HepG2 (cell line): ENCODE measurements at regions not wholly inside any gene's neighbourhood (a gene's known extent, or its start where the extent isn't known, plus 50 kb on each side); places are given as distances from the start of the nearest gene placed in this dataset.

Experiments used
- ATAC-seq: fragments of 200-7000 bp; cut with Tn5 transposase; 3 replicates; pipeline ENCODE4 v1.9.1; 2020; ENCODE audit warnings: mild to moderate bottlenecking, moderate library complexity
- BruUV-seq: library from RNA; stranded (reverse); fragments of 400-500 nt; replicated peaks from 2 replicates; lab custom pipeline; 2021; lab: Mats Ljungman, UMichigan
- CTCF ChIA-PET: fragments of 300-600 bp; formaldehyde crosslinking; extraction: SDS; loops from one replicate; lab custom pipeline; 2021; ENCODE audit warnings: low total read pairs, inconsistent platforms, low intra/inter-chr PET ratio; lab: Yijun Ruan, JAX
- POLR2A ChIA-PET: fragments of 350-600 bp; sonication (Branson Sonifier 250); formaldehyde crosslinking; loops from one replicate; lab custom pipeline; 2020; ENCODE audit warnings: antibody characterized with exemption, inconsistent platforms; lab: Yijun Ruan, JAX
- DNase-seq: peaks from one replicate; pipeline ENCODE4 v3.0.0-alpha.2; 2015; ENCODE audit warnings: low spot score
- FAIRE-seq: peaks from 3 replicates; lab custom pipeline; 2011; peaks lifted over from hg19 to GRCh38; lab: Jason Lieb, UNC
- H2AFZ ChIP-seq: one replicate; pipeline ENCODE4 v1.6.1; 2011; ENCODE audit warnings: low read length, inconsistent platforms
- H3K27ac ChIP-seq: fragments of 300-600 bp; 3 replicates; pipeline ENCODE4 v1.8.0; 2011; ENCODE audit warnings: mixed run types, mild to moderate bottlenecking, mixed read lengths, low read length, inconsistent platforms; ENCODE audit not compliant: insufficient read depth; ENCODE audit errors: extremely low read length
- H3K27me3 ChIP-seq, 2 experiments: fragments of 200-600 bp in 1 of 2; 2 replicates in 1 of 2; 3 replicates in 1 of 2; pipeline versions ENCODE4 v1.6.0 to v1.8.0; 2011; ENCODE audit warnings: low read length in 2 of 2, mild to moderate bottlenecking in 2 of 2, moderate library complexity in 2 of 2, inconsistent platforms in 1 of 2; ENCODE audit not compliant: insufficient read depth in 2 of 2, control insufficient read depth in 1 of 2
- H3K36me3 ChIP-seq, 2 experiments: fragments of 200-600 bp in 1 of 2; replicated peaks in 1 of 2; 2 replicates in 1 of 2; 3 replicates in 1 of 2; pipeline versions ENCODE4 v1.5.1 to v1.8.0; 2011; ENCODE audit warnings: low read length in 2 of 2, inconsistent platforms in 1 of 2; ENCODE audit not compliant: insufficient read depth in 2 of 2, control insufficient read depth in 1 of 2
- H3K4me1 ChIP-seq: 2 replicates; pipeline ENCODE4 v1.5.1; 2012; ENCODE audit warnings: low read length, inconsistent platforms; ENCODE audit not compliant: insufficient read depth
- H3K4me2 ChIP-seq: 2 replicates; pipeline ENCODE4 v1.6.0; 2011; ENCODE audit warnings: low read depth, low read length, inconsistent platforms
- H3K4me3 ChIP-seq, 3 experiments: fragments of 200-600 bp in 1 of 3; sonication (generic), shearing (Covaris generic) in 1 of 3; replicated peaks in 1 of 3; 2 replicates each; pipeline ENCODE4 v1.5.1; 2011 to 2016; ENCODE audit warnings: low read length in 3 of 3, inconsistent platforms in 2 of 3, low read depth in 2 of 3, mild to moderate bottlenecking in 2 of 3, control low read depth in 1 of 3, mixed read lengths in 1 of 3; ENCODE audit not compliant: insufficient read depth in 1 of 3
- H3K79me2 ChIP-seq: one replicate; pipeline ENCODE4 v1.6.1; 2011; ENCODE audit warnings: low read length, inconsistent platforms; ENCODE audit not compliant: insufficient read depth
- H3K9ac ChIP-seq: 2 replicates; pipeline ENCODE4 v1.6.0; 2011; ENCODE audit warnings: mild to moderate bottlenecking, low read depth, low read length, inconsistent platforms; ENCODE audit not compliant: insufficient read depth
- H3K9me3 ChIP-seq: 2 replicates; pipeline ENCODE4 v1.5.1; 2012; ENCODE audit warnings: mild to moderate bottlenecking, low read length
- H4K20me1 ChIP-seq: 2 replicates; pipeline ENCODE4 v1.6.0; 2011; ENCODE audit warnings: inconsistent platforms, mild to moderate bottlenecking, low read length, moderate library complexity; ENCODE audit not compliant: insufficient read depth
- ADNP ChIP-seq: sonication (generic); formaldehyde crosslinking; IDR thresholded peaks from 2 replicates; pipeline ENCODE4 v1.4.0; 2020; ENCODE audit warnings: missing genetic modification reagents
- AGO2 ChIP-seq: fragments of 200-400 bp; formaldehyde crosslinking; optimal IDR thresholded peaks from 2 replicates; pipeline ENCODE3; 2017; ENCODE audit warnings: mild to moderate bottlenecking, low read depth, low read length, moderate library complexity
- BCL6 ChIP-seq: IDR thresholded peaks from 2 replicates; pipeline ENCODE4 v1.6.1; 2016; ENCODE audit warnings: missing genetic modification reagents, missing compliant biosample characterization
- CBX2 ChIP-seq, 2 experiments: fragments of 200-600 bp in 1 of 2; sonication (generic); formaldehyde crosslinking in 1 of 2; IDR thresholded peaks; 2 replicates each; pipeline versions ENCODE4 v1.7.0 to v1.8.1; 2018 to 2022; ENCODE audit warnings: low read depth in 2 of 2, low read length in 1 of 2, mild to moderate bottlenecking in 1 of 2, missing genetic modification reagents in 1 of 2
- CEBPB ChIP-seq: IDR thresholded peaks from 2 replicates; pipeline ENCODE4 v1.6.1; 2011; ENCODE audit warnings: low read depth, low read length, improper control_type of control experiment, borderline replicate concordance
- HMG20A ChIP-seq: IDR thresholded peaks from 2 replicates; pipeline ENCODE4 v1.6.1; 2016; ENCODE audit warnings: borderline replicate concordance
- KDM5B ChIP-seq: sonication (generic); formaldehyde crosslinking; IDR thresholded peaks from 2 replicates; pipeline ENCODE4 v1.4.0; 2020; ENCODE audit warnings: missing genetic modification reagents, mild to moderate bottlenecking, borderline replicate concordance
- KLF6 ChIP-seq: IDR thresholded peaks from 2 replicates; pipeline ENCODE4 v1.8.0; 2016; ENCODE audit warnings: missing biosample characterization, missing genetic modification reagents
- MAFK ChIP-seq, 2 experiments: IDR thresholded peaks in 1 of 2; conservative IDR thresholded peaks in 1 of 2; 2 replicates each; pipeline ENCODE4 v1.6.1; 2011; ENCODE audit warnings: improper control_type of control experiment in 2 of 2, low read length in 2 of 2
- NCOA2 ChIP-seq: sonication (generic); formaldehyde crosslinking; IDR thresholded peaks from 2 replicates; pipeline ENCODE4 v1.8.0; 2022; ENCODE audit warnings: inconsistent platforms
- TBL1XR1 ChIP-seq: fragments of 150-350 bp; IDR thresholded peaks from 2 replicates; pipeline ENCODE4 v1.6.1; 2014; ENCODE audit warnings: borderline replicate concordance, low read length; ENCODE audit not compliant: partially characterized antibody
- ZFP37 ChIP-seq: sonication (generic); formaldehyde crosslinking; IDR thresholded peaks from 2 replicates; pipeline ENCODE4 v1.4.0; 2020; ENCODE audit warnings: missing genetic modification reagents, borderline replicate concordance
- ZNF124 ChIP-seq: sonication (generic); formaldehyde crosslinking; IDR thresholded peaks from 2 replicates; pipeline ENCODE4 v1.4.0; 2020; ENCODE audit warnings: missing genetic modification reagents
- ZNF24 ChIP-seq: fragments of 450-650 bp; IDR thresholded peaks from 2 replicates; pipeline ENCODE4 v1.6.1; 2017; ENCODE audit warnings: antibody characterized with exemption, mild to moderate bottlenecking
- ZNF652 ChIP-seq: IDR thresholded peaks from 2 replicates; pipeline ENCODE4 v1.6.1; 2016; ENCODE audit warnings: low read depth, borderline replicate concordance
- WGBS: methylation state at CpG from one replicate; pipeline ENCODE4 v1.1.6; 2017; ENCODE audit warnings: low lambda C conversion rate; 5-methylcytosine and 5-hydroxymethylcytosine counted together
- in situ Hi-C: cut with HindIII; loops from 2 replicates; pipeline ENCODE4 v1.10.0; 2017; ENCODE audit warnings: low pct_unique_long_range_greater_than_20kb; ENCODE audit not compliant: extremely low pct_ligation_motif_present
- intact Hi-C: fragments of 100-400 bp; cut with micrococcal nuclease; formaldehyde crosslinking; loops from one replicate; pipeline ENCODE4 v1.10.0; 2022; ENCODE audit not compliant: unreplicated experiment
- TF ChIP-seq, protein P1 (sequence below): sonication (generic); formaldehyde crosslinking; IDR thresholded peaks from 2 replicates; pipeline ENCODE4 v1.4.0; 2020; ENCODE audit warnings: missing genetic modification reagents, borderline replicate concordance
- TF ChIP-seq, protein P2 (sequence below), 2 experiments: sonication (generic) in 1 of 2; formaldehyde crosslinking in 1 of 2; IDR thresholded peaks; 2 replicates each; pipeline versions ENCODE4 v1.5.1 to v1.6.1; 2011 to 2020; ENCODE audit warnings: borderline replicate concordance in 1 of 2, low read depth in 1 of 2, low read length in 1 of 2, mild to moderate bottlenecking in 1 of 2, missing genetic modification reagents in 1 of 2, moderate library complexity in 1 of 2
- TF ChIP-seq, protein P3 (sequence below): sonication (generic); formaldehyde crosslinking; IDR thresholded peaks from 2 replicates; pipeline ENCODE4 v1.4.0; 2020; ENCODE audit warnings: low read depth, mild to moderate bottlenecking, missing genetic modification reagents

DNA sequence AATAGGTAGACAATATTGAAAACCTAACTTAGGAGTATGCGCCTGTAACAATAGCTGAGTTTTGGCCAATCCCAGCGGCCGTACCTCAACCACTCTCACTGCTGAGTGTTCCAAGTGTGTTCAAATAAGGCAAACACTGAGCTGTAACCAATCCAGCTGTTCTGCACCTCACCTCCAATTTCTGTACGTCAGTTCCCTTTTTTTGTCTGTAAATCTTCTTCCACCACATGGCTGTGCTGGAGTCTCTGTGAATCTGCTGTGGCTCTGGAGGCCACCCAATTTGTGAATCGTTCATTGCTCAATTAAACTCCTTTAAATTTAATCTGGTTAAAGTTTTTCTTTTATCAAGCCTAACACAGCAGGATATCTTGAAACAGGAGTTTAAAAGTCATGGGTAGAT, 116.3 kb downstream of the SLC28A3 start:
- H4K20me1 ChIP-seq: no peaks in the 10 kb centered on the region
- no peaks in the 10 kb centered on the region for H3K36me3 ChIP-seq
- H3K4me2 ChIP-seq: no peak overlapping the region
- H3K27me3 ChIP-seq: peaks cover 0 to 4% of the 10 kb centered on the region in 2 experiments; a peak in 2 of 5 replicates
- no peak overlapping the region for H2AFZ ChIP-seq
- intact Hi-C loops: no loop called here
- 34% methylated on average over 5 of the region's 5 CpGs for WGBS
- H3K9me3 ChIP-seq: no peaks in the 10 kb centered on the region
- no peak for ATAC-seq
- no peak for DNase-seq
- H3K27ac ChIP-seq: no peak overlapping the region
- FAIRE-seq: no peak
- ChIA-PET CTCF (no interaction called here), POLR2A (no interaction called here)
- H3K9ac ChIP-seq: no peak overlapping the region
- no peaks in the 10 kb centered on the region for H3K79me2 ChIP-seq
- in situ Hi-C loops: no loop called here
- no peaks in the 10 kb centered on the region for H3K4me1 ChIP-seq
- no TSS peak for BruUV-seq
- no peak overlapping the region for H3K4me3 ChIP-seq
- TF ChIP-seq ZFP37 (CRISPR knock-in tag) (no peak), CEBPB (no peak), ZNF652 (CRISPR knock-in tag) (no peak), ZNF124 (CRISPR knock-in tag) (no peak), CBX2 (IDR thresholded peaks at IDR 0.05; ENCODE audit: low read depth, low read length) (no peak), CBX2 (CRISPR knock-in tag; IDR thresholded peaks at IDR 0.05; ENCODE audit: low read depth) (no peak), BCL6 (CRISPR knock-in tag) (no peak), MAFK (conservative IDR thresholded peaks at IDR 0.05 in 1 of 2, IDR thresholded peaks at IDR 0.05 in 1 of 2; ENCODE audit: low read length in 2 of 2) (no peak), ZNF24 (no peak), AGO2 (no peak), KLF6 (no peak), KDM5B (CRISPR knock-in tag) (no peak), NCOA2 (CRISPR knock-in tag) (no peak), ADNP (CRISPR knock-in tag) (no peak), TBL1XR1 (no peak), HMG20A (CRISPR knock-in tag) (no peak)
- TF ChIP-seq, protein P1, sequence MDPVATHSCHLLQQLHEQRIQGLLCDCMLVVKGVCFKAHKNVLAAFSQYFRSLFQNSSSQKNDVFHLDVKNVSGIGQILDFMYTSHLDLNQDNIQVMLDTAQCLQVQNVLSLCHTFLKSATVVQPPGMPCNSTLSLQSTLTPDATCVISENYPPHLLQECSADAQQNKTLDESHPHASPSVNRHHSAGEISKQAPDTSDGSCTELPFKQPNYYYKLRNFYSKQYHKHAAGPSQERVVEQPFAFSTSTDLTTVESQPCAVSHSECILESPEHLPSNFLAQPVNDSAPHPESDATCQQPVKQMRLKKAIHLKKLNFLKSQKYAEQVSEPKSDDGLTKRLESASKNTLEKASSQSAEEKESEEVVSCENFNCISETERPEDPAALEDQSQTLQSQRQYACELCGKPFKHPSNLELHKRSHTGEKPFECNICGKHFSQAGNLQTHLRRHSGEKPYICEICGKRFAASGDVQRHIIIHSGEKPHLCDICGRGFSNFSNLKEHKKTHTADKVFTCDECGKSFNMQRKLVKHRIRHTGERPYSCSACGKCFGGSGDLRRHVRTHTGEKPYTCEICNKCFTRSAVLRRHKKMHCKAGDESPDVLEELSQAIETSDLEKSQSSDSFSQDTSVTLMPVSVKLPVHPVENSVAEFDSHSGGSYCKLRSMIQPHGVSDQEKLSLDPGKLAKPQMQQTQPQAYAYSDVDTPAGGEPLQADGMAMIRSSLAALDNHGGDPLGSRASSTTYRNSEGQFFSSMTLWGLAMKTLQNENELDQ (CRISPR knock-in tag): no peak
- TF ChIP-seq, protein P2, sequence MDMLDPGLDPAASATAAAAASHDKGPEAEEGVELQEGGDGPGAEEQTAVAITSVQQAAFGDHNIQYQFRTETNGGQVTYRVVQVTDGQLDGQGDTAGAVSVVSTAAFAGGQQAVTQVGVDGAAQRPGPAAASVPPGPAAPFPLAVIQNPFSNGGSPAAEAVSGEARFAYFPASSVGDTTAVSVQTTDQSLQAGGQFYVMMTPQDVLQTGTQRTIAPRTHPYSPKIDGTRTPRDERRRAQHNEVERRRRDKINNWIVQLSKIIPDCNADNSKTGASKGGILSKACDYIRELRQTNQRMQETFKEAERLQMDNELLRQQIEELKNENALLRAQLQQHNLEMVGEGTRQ (IDR thresholded peaks at IDR 0.05; ENCODE audit: low read depth, low read length): no peak
- TF ChIP-seq, protein P2 (CRISPR knock-in tag; IDR thresholded peaks at IDR 0.05; ENCODE audit: borderline replicate concordance): no peak
- TF ChIP-seq, protein P3, sequence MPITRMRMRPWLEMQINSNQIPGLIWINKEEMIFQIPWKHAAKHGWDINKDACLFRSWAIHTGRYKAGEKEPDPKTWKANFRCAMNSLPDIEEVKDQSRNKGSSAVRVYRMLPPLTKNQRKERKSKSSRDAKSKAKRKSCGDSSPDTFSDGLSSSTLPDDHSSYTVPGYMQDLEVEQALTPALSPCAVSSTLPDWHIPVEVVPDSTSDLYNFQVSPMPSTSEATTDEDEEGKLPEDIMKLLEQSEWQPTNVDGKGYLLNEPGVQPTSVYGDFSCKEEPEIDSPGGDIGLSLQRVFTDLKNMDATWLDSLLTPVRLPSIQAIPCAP (CRISPR knock-in tag): no peak
